ENCODE measurements at regions not wholly inside any gene's neighbourhood (a gene's known extent, or its start where the extent isn't known, plus 50 kb on each side); places are given as distances from the start of the nearest gene placed in this dataset.

DNA sequence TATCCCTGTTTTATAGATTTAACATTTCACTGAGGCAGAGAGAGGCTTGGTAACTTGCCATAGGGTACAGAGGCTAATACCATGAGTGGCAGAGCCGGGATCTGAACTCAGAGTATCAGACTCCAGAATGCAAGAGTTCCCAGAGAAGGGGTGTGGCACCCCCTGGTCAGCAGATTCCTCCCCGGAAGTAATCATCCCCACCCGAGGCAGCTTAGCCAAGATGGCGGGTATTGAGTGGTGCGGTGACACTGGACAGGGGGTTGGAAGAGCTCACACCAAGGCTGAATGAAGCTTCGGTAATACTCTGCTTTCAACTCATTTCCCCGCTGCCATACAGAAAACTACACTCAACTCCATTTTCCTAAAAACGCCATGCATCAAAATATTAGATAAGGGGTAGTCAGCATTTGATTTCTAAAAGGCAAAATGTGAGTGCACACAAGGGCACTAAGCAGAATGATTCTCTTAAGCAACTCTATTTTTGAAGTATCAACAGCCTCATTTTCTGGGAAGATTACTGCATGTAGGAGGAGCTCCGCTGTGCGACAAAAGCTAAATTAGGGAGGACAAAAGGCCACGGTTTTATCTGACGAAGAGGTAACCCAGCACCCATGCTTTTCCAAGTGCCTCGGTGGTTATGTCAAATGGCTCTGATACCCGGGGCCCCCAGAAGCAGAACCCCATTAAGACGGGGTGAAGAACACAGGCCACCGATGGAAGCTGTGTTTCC, 166.7 kb downstream of the NUP210 start:
- no peak overlapping the region; the same call in 2 of the 3 replicates for H3K4me3 Mint-ChIP-seq
- ATAC-seq (no peak), DNase-seq (ENCODE audit: low spot score) (no peak)
- Histone ChIP-seq H3K27me3 (ENCODE audit: insufficient read depth) (no peaks in the 10 kb centered on the region), H3F3A (replicated peaks; ENCODE audit: low read depth) (no peaks in the 10 kb centered on the region), H3K27ac (ENCODE audit: low read depth) (no peak overlapping the region), H3K9me2 (ENCODE audit: insufficient read depth) (no peaks in the 10 kb centered on the region), H3K4me1 (ENCODE audit: insufficient read depth) (no peaks in the 10 kb centered on the region), H3K4me3 (no peak overlapping the region), H2AFZ (no peak overlapping the region), H3K36me3 (ENCODE audit: insufficient read depth) (no peaks in the 10 kb centered on the region), H3K4me2 (no peak overlapping the region), H3K79me2 (replicated peaks; ENCODE audit: insufficient read depth) (no peaks in the 10 kb centered on the region), H4K20me1 (replicated peaks; ENCODE audit: insufficient read depth) (no peaks in the 10 kb centered on the region; the same call in 1 of the 2 replicates)
- H3K27ac Mint-ChIP-seq = no peak overlapping the region
- H3K4me1 Mint-ChIP-seq = peaks cover 9% of the 10 kb centered on the region
- H3K36me3 Mint-ChIP-seq (ENCODE audit: low read depth) = no peaks in the 10 kb centered on the region
- H3K9me3 Mint-ChIP-seq = no peaks in the 10 kb centered on the region
- H3K27me3 Mint-ChIP-seq (ENCODE audit: insufficient read depth, low read depth, poor library complexity) = peaks cover 7% of the 10 kb centered on the region
- TF ChIP-seq, protein P1, sequence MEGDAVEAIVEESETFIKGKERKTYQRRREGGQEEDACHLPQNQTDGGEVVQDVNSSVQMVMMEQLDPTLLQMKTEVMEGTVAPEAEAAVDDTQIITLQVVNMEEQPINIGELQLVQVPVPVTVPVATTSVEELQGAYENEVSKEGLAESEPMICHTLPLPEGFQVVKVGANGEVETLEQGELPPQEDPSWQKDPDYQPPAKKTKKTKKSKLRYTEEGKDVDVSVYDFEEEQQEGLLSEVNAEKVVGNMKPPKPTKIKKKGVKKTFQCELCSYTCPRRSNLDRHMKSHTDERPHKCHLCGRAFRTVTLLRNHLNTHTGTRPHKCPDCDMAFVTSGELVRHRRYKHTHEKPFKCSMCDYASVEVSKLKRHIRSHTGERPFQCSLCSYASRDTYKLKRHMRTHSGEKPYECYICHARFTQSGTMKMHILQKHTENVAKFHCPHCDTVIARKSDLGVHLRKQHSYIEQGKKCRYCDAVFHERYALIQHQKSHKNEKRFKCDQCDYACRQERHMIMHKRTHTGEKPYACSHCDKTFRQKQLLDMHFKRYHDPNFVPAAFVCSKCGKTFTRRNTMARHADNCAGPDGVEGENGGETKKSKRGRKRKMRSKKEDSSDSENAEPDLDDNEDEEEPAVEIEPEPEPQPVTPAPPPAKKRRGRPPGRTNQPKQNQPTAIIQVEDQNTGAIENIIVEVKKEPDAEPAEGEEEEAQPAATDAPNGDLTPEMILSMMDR (conservative IDR thresholded peaks at IDR 0.05; ENCODE audit: low read depth in 2 of 2) = no peak
- TF ChIP-seq, protein P2, sequence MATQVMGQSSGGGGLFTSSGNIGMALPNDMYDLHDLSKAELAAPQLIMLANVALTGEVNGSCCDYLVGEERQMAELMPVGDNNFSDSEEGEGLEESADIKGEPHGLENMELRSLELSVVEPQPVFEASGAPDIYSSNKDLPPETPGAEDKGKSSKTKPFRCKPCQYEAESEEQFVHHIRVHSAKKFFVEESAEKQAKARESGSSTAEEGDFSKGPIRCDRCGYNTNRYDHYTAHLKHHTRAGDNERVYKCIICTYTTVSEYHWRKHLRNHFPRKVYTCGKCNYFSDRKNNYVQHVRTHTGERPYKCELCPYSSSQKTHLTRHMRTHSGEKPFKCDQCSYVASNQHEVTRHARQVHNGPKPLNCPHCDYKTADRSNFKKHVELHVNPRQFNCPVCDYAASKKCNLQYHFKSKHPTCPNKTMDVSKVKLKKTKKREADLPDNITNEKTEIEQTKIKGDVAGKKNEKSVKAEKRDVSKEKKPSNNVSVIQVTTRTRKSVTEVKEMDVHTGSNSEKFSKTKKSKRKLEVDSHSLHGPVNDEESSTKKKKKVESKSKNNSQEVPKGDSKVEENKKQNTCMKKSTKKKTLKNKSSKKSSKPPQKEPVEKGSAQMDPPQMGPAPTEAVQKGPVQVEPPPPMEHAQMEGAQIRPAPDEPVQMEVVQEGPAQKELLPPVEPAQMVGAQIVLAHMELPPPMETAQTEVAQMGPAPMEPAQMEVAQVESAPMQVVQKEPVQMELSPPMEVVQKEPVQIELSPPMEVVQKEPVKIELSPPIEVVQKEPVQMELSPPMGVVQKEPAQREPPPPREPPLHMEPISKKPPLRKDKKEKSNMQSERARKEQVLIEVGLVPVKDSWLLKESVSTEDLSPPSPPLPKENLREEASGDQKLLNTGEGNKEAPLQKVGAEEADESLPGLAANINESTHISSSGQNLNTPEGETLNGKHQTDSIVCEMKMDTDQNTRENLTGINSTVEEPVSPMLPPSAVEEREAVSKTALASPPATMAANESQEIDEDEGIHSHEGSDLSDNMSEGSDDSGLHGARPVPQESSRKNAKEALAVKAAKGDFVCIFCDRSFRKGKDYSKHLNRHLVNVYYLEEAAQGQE (IDR thresholded peaks at IDR 0.05; ENCODE audit: unreplicated experiment) = no peak

DNA sequence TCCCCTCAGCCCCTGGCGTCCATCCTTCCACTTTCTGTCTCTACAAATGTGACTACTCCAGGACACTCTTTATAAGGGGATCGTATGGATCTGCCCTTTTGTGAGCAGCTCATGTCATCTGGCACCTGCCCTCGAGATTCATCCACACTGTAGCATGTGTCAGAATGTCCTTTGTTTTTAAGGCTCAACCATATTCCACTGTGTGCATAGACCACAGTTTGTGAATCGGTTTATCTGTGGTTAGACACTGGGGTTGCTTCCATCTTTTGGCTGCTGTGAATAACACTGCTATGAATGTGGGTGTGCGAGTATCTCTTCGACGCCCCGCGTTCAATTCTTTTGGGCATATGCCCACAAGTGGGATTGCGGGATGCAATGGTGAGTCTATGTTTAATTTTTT, 167.9 kb downstream of the NUP210 start:
- ATAC-seq = no peak
- Mint-ChIP-seq H3K9me3 (no peaks in the 10 kb centered on the region), H3K27ac (no peak overlapping the region), H3K4me3 (no peak overlapping the region), H3K4me1 (peaks cover 9% of the 10 kb centered on the region), H3K36me3 (ENCODE audit: low read depth) (no peaks in the 10 kb centered on the region), H3K27me3 (ENCODE audit: insufficient read depth, low read depth, poor library complexity) (peaks cover 7% of the 10 kb centered on the region)
- no peaks in the 10 kb centered on the region for H3K4me1 ChIP-seq (ENCODE audit: insufficient read depth)
- no peak overlapping the region for H3K4me3 ChIP-seq
- H3K27me3 ChIP-seq (ENCODE audit: insufficient read depth) = no peaks in the 10 kb centered on the region
- H3K79me2 ChIP-seq (replicated peaks; ENCODE audit: insufficient read depth) = no peaks in the 10 kb centered on the region
- no peaks in the 10 kb centered on the region for H3K36me3 ChIP-seq (ENCODE audit: insufficient read depth)
- no peak overlapping the region for H3K4me2 ChIP-seq
- H3F3A ChIP-seq (replicated peaks; ENCODE audit: low read depth) = no peaks in the 10 kb centered on the region
- H2AFZ ChIP-seq = no peak overlapping the region
- H3K27ac ChIP-seq (ENCODE audit: low read depth) = no peak overlapping the region
- no peak for DNase-seq (ENCODE audit: low spot score)
- no peaks in the 10 kb centered on the region for H3K9me2 ChIP-seq (ENCODE audit: insufficient read depth)
- H4K20me1 ChIP-seq (replicated peaks; ENCODE audit: insufficient read depth) = no peaks in the 10 kb centered on the region; the same call in 1 of the 2 replicates
- TF ChIP-seq, protein P3, sequence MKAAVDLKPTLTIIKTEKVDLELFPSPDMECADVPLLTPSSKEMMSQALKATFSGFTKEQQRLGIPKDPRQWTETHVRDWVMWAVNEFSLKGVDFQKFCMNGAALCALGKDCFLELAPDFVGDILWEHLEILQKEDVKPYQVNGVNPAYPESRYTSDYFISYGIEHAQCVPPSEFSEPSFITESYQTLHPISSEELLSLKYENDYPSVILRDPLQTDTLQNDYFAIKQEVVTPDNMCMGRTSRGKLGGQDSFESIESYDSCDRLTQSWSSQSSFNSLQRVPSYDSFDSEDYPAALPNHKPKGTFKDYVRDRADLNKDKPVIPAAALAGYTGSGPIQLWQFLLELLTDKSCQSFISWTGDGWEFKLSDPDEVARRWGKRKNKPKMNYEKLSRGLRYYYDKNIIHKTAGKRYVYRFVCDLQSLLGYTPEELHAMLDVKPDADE (IDR thresholded peaks at IDR 0.05) = no peak
- no peak for TF ChIP-seq NANOG (IDR thresholded peaks at IDR 0.05; ENCODE audit: borderline replicate concordance)
- TF ChIP-seq CREB1 (CRISPR knock-in tag; IDR thresholded peaks at IDR 0.05; ENCODE audit: low read depth) = no peak
- TF ChIP-seq, protein P4, sequence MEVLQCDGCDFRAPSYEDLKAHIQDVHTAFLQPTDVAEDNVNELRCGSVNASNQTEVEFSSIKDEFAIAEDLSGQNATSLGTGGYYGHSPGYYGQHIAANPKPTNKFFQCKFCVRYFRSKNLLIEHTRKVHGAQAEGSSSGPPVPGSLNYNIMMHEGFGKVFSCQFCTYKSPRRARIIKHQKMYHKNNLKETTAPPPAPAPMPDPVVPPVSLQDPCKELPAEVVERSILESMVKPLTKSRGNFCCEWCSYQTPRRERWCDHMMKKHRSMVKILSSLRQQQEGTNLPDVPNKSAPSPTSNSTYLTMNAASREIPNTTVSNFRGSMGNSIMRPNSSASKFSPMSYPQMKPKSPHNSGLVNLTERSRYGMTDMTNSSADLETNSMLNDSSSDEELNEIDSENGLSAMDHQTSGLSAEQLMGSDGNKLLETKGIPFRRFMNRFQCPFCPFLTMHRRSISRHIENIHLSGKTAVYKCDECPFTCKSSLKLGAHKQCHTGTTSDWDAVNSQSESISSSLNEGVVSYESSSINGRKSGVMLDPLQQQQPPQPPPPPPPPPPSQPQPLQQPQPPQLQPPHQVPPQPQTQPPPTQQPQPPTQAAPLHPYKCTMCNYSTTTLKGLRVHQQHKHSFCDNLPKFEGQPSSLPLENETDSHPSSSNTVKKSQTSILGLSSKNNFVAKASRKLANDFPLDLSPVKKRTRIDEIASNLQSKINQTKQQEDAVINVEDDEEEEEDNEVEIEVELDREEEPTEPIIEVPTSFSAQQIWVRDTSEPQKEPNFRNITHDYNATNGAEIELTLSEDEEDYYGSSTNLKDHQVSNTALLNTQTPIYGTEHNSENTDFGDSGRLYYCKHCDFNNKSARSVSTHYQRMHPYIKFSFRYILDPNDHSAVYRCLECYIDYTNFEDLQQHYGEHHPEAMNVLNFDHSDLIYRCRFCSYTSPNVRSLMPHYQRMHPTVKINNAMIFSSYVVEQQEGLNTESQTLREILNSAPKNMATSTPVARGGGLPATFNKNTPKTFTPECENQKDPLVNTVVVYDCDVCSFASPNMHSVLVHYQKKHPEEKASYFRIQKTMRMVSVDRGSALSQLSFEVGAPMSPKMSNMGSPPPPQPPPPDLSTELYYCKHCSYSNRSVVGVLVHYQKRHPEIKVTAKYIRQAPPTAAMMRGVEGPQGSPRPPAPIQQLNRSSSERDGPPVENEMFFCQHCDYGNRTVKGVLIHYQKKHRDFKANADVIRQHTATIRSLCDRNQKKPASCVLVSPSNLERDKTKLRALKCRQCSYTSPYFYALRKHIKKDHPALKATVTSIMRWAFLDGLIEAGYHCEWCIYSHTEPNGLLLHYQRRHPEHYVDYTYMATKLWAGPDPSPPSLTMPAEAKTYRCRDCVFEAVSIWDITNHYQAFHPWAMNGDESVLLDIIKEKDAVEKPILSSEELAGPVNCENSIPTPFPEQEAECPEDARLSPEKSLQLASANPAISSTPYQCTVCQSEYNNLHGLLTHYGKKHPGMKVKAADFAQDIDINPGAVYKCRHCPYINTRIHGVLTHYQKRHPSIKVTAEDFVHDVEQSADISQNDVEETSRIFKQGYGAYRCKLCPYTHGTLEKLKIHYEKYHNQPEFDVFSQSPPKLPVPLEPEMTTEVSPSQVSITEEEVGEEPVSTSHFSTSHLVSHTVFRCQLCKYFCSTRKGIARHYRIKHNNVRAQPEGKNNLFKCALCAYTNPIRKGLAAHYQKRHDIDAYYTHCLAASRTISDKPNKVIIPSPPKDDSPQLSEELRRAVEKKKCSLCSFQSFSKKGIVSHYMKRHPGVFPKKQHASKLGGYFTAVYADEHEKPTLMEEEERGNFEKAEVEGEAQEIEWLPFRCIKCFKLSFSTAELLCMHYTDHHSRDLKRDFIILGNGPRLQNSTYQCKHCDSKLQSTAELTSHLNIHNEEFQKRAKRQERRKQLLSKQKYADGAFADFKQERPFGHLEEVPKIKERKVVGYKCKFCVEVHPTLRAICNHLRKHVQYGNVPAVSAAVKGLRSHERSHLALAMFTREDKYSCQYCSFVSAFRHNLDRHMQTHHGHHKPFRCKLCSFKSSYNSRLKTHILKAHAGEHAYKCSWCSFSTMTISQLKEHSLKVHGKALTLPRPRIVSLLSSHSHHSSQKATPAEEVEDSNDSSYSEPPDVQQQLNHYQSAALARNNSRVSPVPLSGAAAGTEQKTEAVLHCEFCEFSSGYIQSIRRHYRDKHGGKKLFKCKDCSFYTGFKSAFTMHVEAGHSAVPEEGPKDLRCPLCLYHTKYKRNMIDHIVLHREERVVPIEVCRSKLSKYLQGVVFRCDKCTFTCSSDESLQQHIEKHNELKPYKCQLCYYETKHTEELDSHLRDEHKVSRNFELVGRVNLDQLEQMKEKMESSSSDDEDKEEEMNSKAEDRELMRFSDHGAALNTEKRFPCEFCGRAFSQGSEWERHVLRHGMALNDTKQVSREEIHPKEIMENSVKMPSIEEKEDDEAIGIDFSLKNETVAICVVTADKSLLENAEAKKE (CRISPR knock-in tag; IDR thresholded peaks at IDR 0.05) = no peak
